HFFc6 (cell line): ENCODE measurements at regions not wholly inside any gene's neighbourhood (a gene's known extent, or its start where the extent isn't known, plus 50 kb on each side); places are given as distances from the start of the nearest gene placed in this dataset.

Source experiments
- DNase-seq: peaks from one replicate; pipeline ENCODE4 v3.0.0-alpha.2; 2018
- H3K27ac Mint-ChIP-seq: 2 replicates; pipeline ENCODE4 v1.8.0; 2020; ENCODE audit warnings: mild to moderate bottlenecking, mixed read lengths
- H3K27me3 Mint-ChIP-seq: 2 replicates; pipeline ENCODE4 v1.8.0; 2021; ENCODE audit warnings: mild to moderate bottlenecking, moderate library complexity, mixed read lengths; ENCODE audit not compliant: insufficient read depth
- H3K36me3 Mint-ChIP-seq: 2 replicates; pipeline ENCODE4 v1.8.0; 2021; ENCODE audit warnings: low read depth, mixed read lengths
- H3K4me1 Mint-ChIP-seq: 2 replicates; pipeline ENCODE4 v1.8.0; 2020; ENCODE audit warnings: low read depth, mixed read lengths
- H3K4me3 Mint-ChIP-seq: 2 replicates; pipeline ENCODE4 v1.8.0; 2020; ENCODE audit warnings: mild to moderate bottlenecking, moderate library complexity, mixed read lengths
- H3K9me3 Mint-ChIP-seq: 2 replicates; pipeline ENCODE4 v1.8.0; 2020; ENCODE audit warnings: mild to moderate bottlenecking, mixed read lengths
- CTCF ChIP-seq: fragments of 200-600 bp; sonication (generic); IDR thresholded peaks from 2 replicates; pipeline ENCODE4 v1.5.0; 2021; ENCODE audit warnings: antibody characterized with exemption, mild to moderate bottlenecking

GRCh38 chr3:88231632-88232031 is 81.9 kb downstream of the C3orf38 start:
- peaks cover 3% of the 10 kb centered on the region for H3K27me3 Mint-ChIP-seq
- H3K36me3 Mint-ChIP-seq: no peaks in the 10 kb centered on the region
- H3K4me1 Mint-ChIP-seq: no peaks in the 10 kb centered on the region
- no peak for TF ChIP-seq CTCF
- no peak for DNase-seq
- H3K27ac Mint-ChIP-seq: no peak overlapping the region
- no peaks in the 10 kb centered on the region for H3K9me3 Mint-ChIP-seq
- no peak overlapping the region for H3K4me3 Mint-ChIP-seq

- no peaks in the 10 kb centered on the region for H3K4me1 Mint-ChIP-seq
- peak; percentile 0 for DNase-seq
- peaks cover 1% of the 10 kb centered on the region for H3K27me3 Mint-ChIP-seq
- no peak for TF ChIP-seq CTCF
- no peak overlapping the region for H3K4me3 Mint-ChIP-seq
- no peaks in the 10 kb centered on the region for H3K36me3 Mint-ChIP-seq
- H3K27ac Mint-ChIP-seq: no peak overlapping the region
- no peaks in the 10 kb centered on the region for H3K9me3 Mint-ChIP-seq
Measured at GRCh38 chr3:88235102-88235501, 85.3 kb downstream of the C3orf38 start.

GRCh38 chr3:88239870-88240269 is 90.1 kb downstream of the C3orf38 start:
- no peak overlapping the region for H3K4me3 Mint-ChIP-seq
- peaks cover 7% of the 10 kb centered on the region; the same call in 1 of the 2 replicates for H3K9me3 Mint-ChIP-seq
- no peak for DNase-seq
- no peaks in the 10 kb centered on the region for H3K36me3 Mint-ChIP-seq
- no peak overlapping the region for H3K27ac Mint-ChIP-seq
- H3K4me1 Mint-ChIP-seq: no peaks in the 10 kb centered on the region
- no peak for TF ChIP-seq CTCF
- no peaks in the 10 kb centered on the region for H3K27me3 Mint-ChIP-seq

- no peaks in the 10 kb centered on the region for H3K4me1 Mint-ChIP-seq
- DNase-seq: no peak
- no peak for TF ChIP-seq CTCF
- H3K27me3 Mint-ChIP-seq: no peaks in the 10 kb centered on the region
- peaks cover 7% of the 10 kb centered on the region; the same call in 1 of the 2 replicates for H3K9me3 Mint-ChIP-seq
- H3K4me3 Mint-ChIP-seq: no peak overlapping the region
- no peak overlapping the region for H3K27ac Mint-ChIP-seq
- no peaks in the 10 kb centered on the region for H3K36me3 Mint-ChIP-seq
Measured at GRCh38 chr3:88248658-88249057, 98.9 kb downstream of the C3orf38 start.

- H3K36me3 Mint-ChIP-seq: no peaks in the 10 kb centered on the region
- TF ChIP-seq CTCF: no peak
- DNase-seq: no peak
- H3K4me1 Mint-ChIP-seq: no peaks in the 10 kb centered on the region
- H3K9me3 Mint-ChIP-seq: no peaks in the 10 kb centered on the region
- no peak overlapping the region for H3K4me3 Mint-ChIP-seq
- H3K27ac Mint-ChIP-seq: no peak overlapping the region
- no peaks in the 10 kb centered on the region; the same call in 1 of the 2 replicates for H3K27me3 Mint-ChIP-seq
Measured at GRCh38 chr3:88259045-88259444, 109.3 kb downstream of the C3orf38 start.

GRCh38 chr3:88262527-88262926 is 112.8 kb downstream of the C3orf38 start:
- Mint-ChIP-seq H3K27me3 (no peaks in the 10 kb centered on the region), H3K4me3 (no peak overlapping the region), H3K4me1 (no peaks in the 10 kb centered on the region), H3K36me3 (no peaks in the 10 kb centered on the region), H3K9me3 (no peaks in the 10 kb centered on the region), H3K27ac (no peak overlapping the region)
- no peak for TF ChIP-seq CTCF
- no peak for DNase-seq
